ENCODE measurements at regions not wholly inside any gene's neighbourhood (a gene's known extent, or its start where the extent isn't known, plus 50 kb on each side); places are given as distances from the start of the nearest gene placed in this dataset.

GRCh38 chr4:178244785-178245184 is 802.5 kb upstream of the AGA start:
- H3K4me3 ChIP-seq (replicated peaks; ENCODE audit: low read depth, low read length) = no peak overlapping the region
- H3K36me3 ChIP-seq (ENCODE audit: control insufficient read depth, insufficient read depth, low read length) = no peaks in the 10 kb centered on the region
- TF ChIP-seq CTCF (IDR thresholded peaks at IDR 0.05; ENCODE audit: insufficient read depth, low read length, poor library complexity, severe bottlenecking) = no peak
- DNase-seq (ENCODE audit: extremely low read depth, insufficient read length) = no peak
- H3K27me3 ChIP-seq (replicated peaks; ENCODE audit: control insufficient read depth, insufficient read depth, low read length) = no peaks in the 10 kb centered on the region

GRCh38 chr4:178255172-178255571 is 812.9 kb upstream of the AGA start:
- no peak for DNase-seq (ENCODE audit: extremely low read depth, insufficient read length)
- Histone ChIP-seq H3K27me3 (replicated peaks; ENCODE audit: control insufficient read depth, insufficient read depth, low read length) (no peaks in the 10 kb centered on the region), H3K4me3 (replicated peaks; ENCODE audit: low read depth, low read length) (no peak overlapping the region), H3K36me3 (ENCODE audit: control insufficient read depth, insufficient read depth, low read length) (no peaks in the 10 kb centered on the region)
- no peak for TF ChIP-seq CTCF (IDR thresholded peaks at IDR 0.05; ENCODE audit: insufficient read depth, low read length, poor library complexity, severe bottlenecking)

GRCh38 chr4:178258603-178259002 is 816.4 kb upstream of the AGA start:
- DNase-seq (ENCODE audit: extremely low read depth, insufficient read length) = no peak
- no peak for TF ChIP-seq CTCF (IDR thresholded peaks at IDR 0.05; ENCODE audit: insufficient read depth, low read length, poor library complexity, severe bottlenecking)
- Histone ChIP-seq H3K27me3 (replicated peaks; ENCODE audit: control insufficient read depth, insufficient read depth, low read length) (no peaks in the 10 kb centered on the region), H3K4me3 (replicated peaks; ENCODE audit: low read depth, low read length) (no peak overlapping the region), H3K36me3 (ENCODE audit: control insufficient read depth, insufficient read depth, low read length) (no peaks in the 10 kb centered on the region)

GRCh38 chr4:178259566-178259965 is 817.3 kb upstream of the AGA start:
- no peaks in the 10 kb centered on the region for H3K27me3 ChIP-seq (replicated peaks; ENCODE audit: control insufficient read depth, insufficient read depth, low read length)
- TF ChIP-seq CTCF (IDR thresholded peaks at IDR 0.05; ENCODE audit: insufficient read depth, low read length, poor library complexity, severe bottlenecking) = no peak
- H3K4me3 ChIP-seq (replicated peaks; ENCODE audit: low read depth, low read length) = no peak overlapping the region
- no peaks in the 10 kb centered on the region for H3K36me3 ChIP-seq (ENCODE audit: control insufficient read depth, insufficient read depth, low read length)
- no peak for DNase-seq (ENCODE audit: extremely low read depth, insufficient read length)

GRCh38 chr4:178264001-178264400 is 821.8 kb upstream of the AGA start:
- DNase-seq (ENCODE audit: extremely low read depth, insufficient read length) = no peak
- no peaks in the 10 kb centered on the region for H3K27me3 ChIP-seq (replicated peaks; ENCODE audit: control insufficient read depth, insufficient read depth, low read length)
- H3K4me3 ChIP-seq (replicated peaks; ENCODE audit: low read depth, low read length) = no peak overlapping the region
- no peak for TF ChIP-seq CTCF (IDR thresholded peaks at IDR 0.05; ENCODE audit: insufficient read depth, low read length, poor library complexity, severe bottlenecking)
- H3K36me3 ChIP-seq (ENCODE audit: control insufficient read depth, insufficient read depth, low read length) = no peaks in the 10 kb centered on the region

- H3K27me3 ChIP-seq (replicated peaks; ENCODE audit: control insufficient read depth, insufficient read depth, low read length) = no peaks in the 10 kb centered on the region
- TF ChIP-seq CTCF (IDR thresholded peaks at IDR 0.05; ENCODE audit: insufficient read depth, low read length, poor library complexity, severe bottlenecking) = no peak
- no peak for DNase-seq (ENCODE audit: extremely low read depth, insufficient read length)
- no peaks in the 10 kb centered on the region for H3K36me3 ChIP-seq (ENCODE audit: control insufficient read depth, insufficient read depth, low read length)
- no peak overlapping the region for H3K4me3 ChIP-seq (replicated peaks; ENCODE audit: low read depth, low read length)
Observed at GRCh38 chr4:178271386-178271785, 829.1 kb upstream of the AGA start.
